ENCODE measurements at regions not wholly inside any gene's neighbourhood (a gene's known extent, or its start where the extent isn't known, plus 50 kb on each side); places are given as distances from the start of the nearest gene placed in this dataset.

DNA sequence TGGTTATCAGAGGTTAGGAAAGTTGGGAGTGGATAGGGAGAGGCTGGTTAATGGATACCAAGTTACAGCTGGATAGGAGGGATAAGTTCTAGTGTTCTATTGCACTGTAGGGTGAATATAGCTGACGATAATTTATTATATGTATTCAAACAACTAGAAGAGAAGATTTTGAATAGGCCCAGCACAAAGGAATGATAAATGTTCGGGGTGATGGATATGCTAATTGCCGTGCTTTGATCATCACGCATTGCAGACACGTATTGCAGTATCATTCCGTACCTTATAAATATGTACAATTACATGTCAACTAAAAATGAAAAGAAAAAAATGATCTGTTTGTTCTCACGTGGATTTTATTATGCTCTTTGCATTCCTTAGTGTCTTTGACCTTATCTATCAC is 369.2 kb upstream of the PKDCC start:
- TF ChIP-seq, protein P1, sequence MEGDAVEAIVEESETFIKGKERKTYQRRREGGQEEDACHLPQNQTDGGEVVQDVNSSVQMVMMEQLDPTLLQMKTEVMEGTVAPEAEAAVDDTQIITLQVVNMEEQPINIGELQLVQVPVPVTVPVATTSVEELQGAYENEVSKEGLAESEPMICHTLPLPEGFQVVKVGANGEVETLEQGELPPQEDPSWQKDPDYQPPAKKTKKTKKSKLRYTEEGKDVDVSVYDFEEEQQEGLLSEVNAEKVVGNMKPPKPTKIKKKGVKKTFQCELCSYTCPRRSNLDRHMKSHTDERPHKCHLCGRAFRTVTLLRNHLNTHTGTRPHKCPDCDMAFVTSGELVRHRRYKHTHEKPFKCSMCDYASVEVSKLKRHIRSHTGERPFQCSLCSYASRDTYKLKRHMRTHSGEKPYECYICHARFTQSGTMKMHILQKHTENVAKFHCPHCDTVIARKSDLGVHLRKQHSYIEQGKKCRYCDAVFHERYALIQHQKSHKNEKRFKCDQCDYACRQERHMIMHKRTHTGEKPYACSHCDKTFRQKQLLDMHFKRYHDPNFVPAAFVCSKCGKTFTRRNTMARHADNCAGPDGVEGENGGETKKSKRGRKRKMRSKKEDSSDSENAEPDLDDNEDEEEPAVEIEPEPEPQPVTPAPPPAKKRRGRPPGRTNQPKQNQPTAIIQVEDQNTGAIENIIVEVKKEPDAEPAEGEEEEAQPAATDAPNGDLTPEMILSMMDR (IDR thresholded peaks at IDR 0.05; ENCODE audit: borderline replicate concordance, control extremely low read depth, extremely low read depth, insufficient read depth, missing control alignments): no peak
- in situ Hi-C loops (cut with MboI; ENCODE audit: low sequenced_read_pairs, unreplicated experiment): loop anchor here (25.0 kb wide), 1 partner anchor 109 kb away; no protein-coding TSS in a partner anchor
- DNase-seq (ENCODE audit: low spot score): no peak

DNA sequence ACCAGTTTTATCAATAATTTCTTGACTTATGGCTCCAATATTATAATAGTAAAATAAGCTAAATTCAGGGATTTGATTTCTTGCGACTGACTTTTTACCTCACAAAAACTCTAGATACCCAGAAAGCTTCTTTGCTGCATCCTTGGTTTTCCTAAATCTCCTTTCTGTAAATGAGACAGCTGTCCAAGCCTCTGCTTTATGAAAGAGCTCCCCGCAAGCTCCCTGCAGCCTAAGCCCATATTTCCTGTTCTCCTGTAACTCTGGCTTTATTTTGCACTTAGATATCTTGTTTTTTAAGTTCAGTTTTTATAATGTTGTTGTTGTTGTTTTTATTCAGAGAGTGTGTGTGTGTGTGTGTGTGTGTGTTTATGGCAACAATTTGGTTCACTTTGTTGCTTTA is 361.7 kb upstream of the PKDCC start:
- TF ChIP-seq, protein P1 (IDR thresholded peaks at IDR 0.05; ENCODE audit: borderline replicate concordance, control extremely low read depth, extremely low read depth, insufficient read depth, missing control alignments): no peak
- in situ Hi-C loops (cut with MboI; ENCODE audit: low sequenced_read_pairs, unreplicated experiment): loop anchor here (25.0 kb wide), 1 partner anchor 101 kb away; no protein-coding TSS in a partner anchor
- no peak for DNase-seq (ENCODE audit: low spot score)

DNA sequence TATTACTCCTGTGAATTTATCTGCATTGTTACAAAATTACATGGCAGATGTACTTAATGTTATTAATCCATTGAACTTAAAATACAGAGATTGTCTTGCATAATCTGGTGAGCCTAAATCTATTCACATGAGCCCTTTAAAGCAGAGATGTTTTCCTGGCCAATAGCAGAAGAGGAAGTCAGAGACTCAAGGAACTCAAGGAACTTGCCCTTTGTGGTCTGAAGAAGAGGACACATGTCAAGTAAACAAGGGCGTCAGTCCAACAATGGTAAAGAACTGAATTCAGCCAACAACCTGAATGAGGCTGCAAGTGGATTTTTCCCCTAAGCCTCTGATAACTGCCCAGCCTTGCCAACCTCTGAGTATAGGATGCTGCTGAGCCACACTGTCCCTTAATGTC is 356.3 kb upstream of the PKDCC start:
- no peak for DNase-seq (ENCODE audit: low spot score)
- in situ Hi-C loops (cut with MboI; ENCODE audit: low sequenced_read_pairs, unreplicated experiment): loop anchor here (25.0 kb wide), 1 partner anchor 96 kb away; no protein-coding TSS in a partner anchor
- TF ChIP-seq, protein P1 (IDR thresholded peaks at IDR 0.05; ENCODE audit: borderline replicate concordance, control extremely low read depth, extremely low read depth, insufficient read depth, missing control alignments): no peak

DNA sequence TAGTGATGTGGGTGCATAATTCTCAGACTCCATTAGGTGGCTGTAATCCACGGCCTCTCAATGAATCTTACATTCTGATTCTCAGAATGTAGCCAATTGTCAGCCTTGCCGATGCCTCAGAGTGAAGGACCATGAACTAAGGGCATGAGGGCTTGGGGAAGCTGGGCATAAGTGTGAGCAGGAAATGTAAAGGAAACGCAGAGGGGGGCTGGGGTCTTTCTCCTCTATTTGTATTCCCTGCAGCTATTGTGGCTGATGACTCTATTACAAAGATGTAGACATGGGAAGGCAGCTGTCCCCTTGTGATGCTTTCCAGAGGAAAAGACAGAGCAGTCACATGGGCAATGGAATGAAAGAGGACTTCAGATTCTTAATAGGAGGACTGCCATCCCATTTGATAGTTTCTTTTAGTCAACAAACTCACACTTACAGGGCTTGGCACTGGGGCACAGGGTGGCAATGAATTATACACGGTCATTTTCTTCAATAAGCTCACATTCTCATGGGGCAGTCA is 353.2 kb upstream of the PKDCC start:
- DNase-seq (ENCODE audit: low spot score): no peak
- TF ChIP-seq, protein P1 (IDR thresholded peaks at IDR 0.05; ENCODE audit: borderline replicate concordance, control extremely low read depth, extremely low read depth, insufficient read depth, missing control alignments): no peak
- in situ Hi-C loops (cut with MboI; ENCODE audit: low sequenced_read_pairs, unreplicated experiment): loop anchor here (25.0 kb wide), 1 partner anchor 93 kb away; no protein-coding TSS in a partner anchor

DNA sequence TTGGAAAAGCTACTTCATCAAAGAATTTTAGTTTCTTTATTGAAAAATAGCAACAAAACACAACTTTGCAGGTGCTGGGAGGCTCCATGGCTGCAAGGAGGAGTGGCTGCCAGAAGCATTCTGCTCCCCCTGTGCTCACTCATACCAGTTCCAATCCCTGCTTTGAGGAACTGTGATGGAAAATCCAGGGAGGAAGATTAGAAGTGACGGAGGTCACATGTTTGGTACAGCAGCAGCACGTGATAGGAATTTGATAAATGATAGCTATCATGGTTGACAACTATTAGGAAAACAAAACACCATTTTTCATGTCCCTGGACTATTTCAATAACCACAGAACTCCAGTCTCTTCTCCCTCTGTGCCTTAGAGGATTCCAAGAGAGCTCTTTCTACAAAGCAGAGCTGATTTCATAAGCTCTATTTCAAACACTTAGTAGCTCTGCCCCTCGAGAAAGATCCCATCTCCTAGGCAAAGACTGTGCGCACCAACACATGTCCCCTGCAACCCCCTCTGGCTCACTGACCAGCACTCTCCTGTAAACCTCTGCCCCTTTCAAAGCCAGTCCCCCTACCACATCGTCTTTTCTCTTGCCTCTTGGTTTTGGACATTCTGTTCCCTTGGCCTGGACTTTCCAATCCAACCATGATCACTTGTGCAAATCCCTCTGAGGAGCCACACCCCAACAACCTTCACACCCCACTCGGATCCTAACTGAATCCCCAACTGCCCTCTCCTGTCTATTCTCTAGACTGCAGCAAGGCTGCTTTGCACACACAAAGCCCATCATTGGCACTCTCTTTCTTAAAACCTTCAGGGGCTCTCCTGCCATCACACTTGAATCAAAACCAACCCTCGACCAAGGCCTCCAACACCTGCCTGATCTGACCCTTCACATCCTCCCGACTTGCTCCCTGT is 352.4 kb upstream of the PKDCC start:
- DNase-seq (ENCODE audit: low spot score): no peak
- in situ Hi-C loops (cut with MboI; ENCODE audit: low sequenced_read_pairs, unreplicated experiment): loop anchor here (25.0 kb wide), 1 partner anchor 92 kb away; no protein-coding TSS in a partner anchor
- TF ChIP-seq, protein P1 (IDR thresholded peaks at IDR 0.05; ENCODE audit: borderline replicate concordance, control extremely low read depth, extremely low read depth, insufficient read depth, missing control alignments): no peak

DNA sequence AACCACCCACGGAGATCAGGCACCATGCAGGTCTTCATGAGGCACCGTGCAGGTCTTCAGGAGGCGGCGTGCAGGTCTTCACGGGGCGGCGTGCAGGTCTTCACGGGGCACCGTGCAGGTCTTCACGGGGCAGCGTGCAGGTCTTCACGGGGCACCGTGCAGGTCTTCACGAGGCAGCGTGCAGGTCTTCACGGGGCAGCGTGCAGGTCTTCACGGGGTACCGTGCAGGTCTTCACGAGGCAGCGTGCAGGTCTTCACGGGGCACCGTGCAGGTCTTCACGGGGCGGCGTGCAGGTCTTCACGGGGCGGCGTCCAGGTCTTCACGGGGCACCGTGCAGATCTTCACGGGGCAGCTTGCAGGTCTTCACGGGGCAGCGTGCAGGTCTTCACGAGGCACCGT is 350.4 kb upstream of the PKDCC start:
- in situ Hi-C loops (cut with MboI; ENCODE audit: low sequenced_read_pairs, unreplicated experiment): loop anchor here (25.0 kb wide), 1 partner anchor 90 kb away; no protein-coding TSS in a partner anchor
- TF ChIP-seq, protein P1 (IDR thresholded peaks at IDR 0.05; ENCODE audit: borderline replicate concordance, control extremely low read depth, extremely low read depth, insufficient read depth, missing control alignments): no peak
- no peak for DNase-seq (ENCODE audit: low spot score)

Measured in GM13976 (cell line).